Right lobe of liver (tissue), 4 donors: ENCODE measurements at regions not wholly inside any gene's neighbourhood (a gene's known extent, or its start where the extent isn't known, plus 50 kb on each side); places are given as distances from the start of the nearest gene placed in this dataset.

Experiments used
- CTCF ChIP-seq, 4 donors: fragments of 200-600 bp in 3 of 4; fragments of 450-650 bp in 1 of 4; IDR thresholded peaks; one replicate each; pipeline versions ENCODE4 v1.5.1 to v1.8.0; 2016 to 2022; ENCODE audit warnings: antibody characterized with exemption in 4 of 4, mild to moderate bottlenecking in 2 of 4
- POLR2A ChIP-seq: fragments of 450-650 bp; IDR thresholded peaks from one replicate; pipeline ENCODE4 v1.6.1; 2017; ENCODE audit warnings: antibody characterized with exemption, mild to moderate bottlenecking
- donor health status: DM: no; HTN: no; CAD: no.
- donor health status: DM: no; HTN: no; CAD: no.
- donor health status: DM: no; HTN: yes; CAD: no.

DNA sequence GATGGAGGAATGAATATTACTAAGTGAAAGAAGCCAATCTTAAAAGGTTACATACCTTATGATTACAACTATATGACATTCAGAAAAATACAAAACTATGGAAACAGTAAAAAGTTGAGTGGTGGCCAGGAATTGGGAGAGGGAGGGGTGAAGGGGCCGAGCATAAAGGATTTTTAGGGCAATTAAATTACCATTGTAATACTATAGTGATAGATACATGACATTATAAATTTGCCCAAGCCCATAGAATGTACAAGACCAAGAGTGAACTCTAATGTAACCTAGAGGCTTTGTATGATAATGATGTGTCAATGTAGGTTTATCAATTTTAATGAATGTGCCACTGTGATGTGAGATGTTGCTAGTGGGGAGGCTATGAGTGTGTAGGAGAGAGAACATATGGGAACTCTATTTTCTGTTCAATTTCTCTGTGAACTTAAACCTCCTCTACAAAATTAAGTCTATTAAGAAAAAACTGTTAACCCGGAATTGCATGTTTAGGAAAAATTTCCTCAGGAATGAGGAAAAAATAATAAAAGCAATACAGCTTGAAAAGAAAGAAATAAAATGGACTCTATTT, 541.9 kb upstream of the UBE2E2 start:
- no peak for TF ChIP-seq CTCF (IDR thresholded peaks at IDR 0.05)
- no peak for TF ChIP-seq POLR2A
